Lung (tissue), 11 donors: ENCODE measurements at regions not wholly inside any gene's neighbourhood (a gene's known extent, or its start where the extent isn't known, plus 50 kb on each side); places are given as distances from the start of the nearest gene placed in this dataset.

Experiments used
- ATAC-seq: fragments of 200-7000 bp; cut with Tn5 transposase; one replicate; pipeline ENCODE4 v1.9.1; 2020; ENCODE audit warnings: moderate number of reproducible peaks; ENCODE audit not compliant: insufficient read depth, low FRiP score
- DNase-seq, 3 donors: peaks; one replicate each; pipeline ENCODE4 v3.0.0-alpha.2; 2013 to 2017
- H3K27ac ChIP-seq, 2 donors: one replicate each; pipeline ENCODE4 v1.5.1; 2013; ENCODE audit warnings: mild to moderate bottlenecking in 2 of 2, moderate library complexity in 2 of 2, control low read depth in 1 of 2, inconsistent platforms in 1 of 2, low read depth in 1 of 2, low read length in 1 of 2
- H3K27me3 ChIP-seq, 3 donors: one replicate each; pipeline ENCODE4 v1.5.1; 2013; ENCODE audit warnings: low read length in 2 of 3; ENCODE audit not compliant: control insufficient read depth in 3 of 3, insufficient read depth in 3 of 3
- H3K36me3 ChIP-seq, 4 donors: one replicate each; pipeline ENCODE4 v1.5.1; 2013; ENCODE audit warnings: low read length in 4 of 4, mild to moderate bottlenecking in 1 of 4, moderate library complexity in 1 of 4; ENCODE audit not compliant: control insufficient read depth in 4 of 4, insufficient read depth in 4 of 4
- H3K4me1 ChIP-seq, 5 donors: one replicate each; pipeline ENCODE4 v1.5.1; 2013; ENCODE audit warnings: low read length in 5 of 5, mild to moderate bottlenecking in 2 of 5, moderate library complexity in 1 of 5; ENCODE audit not compliant: control insufficient read depth in 5 of 5, insufficient read depth in 5 of 5
- H3K4me3 ChIP-seq: one replicate; pipeline ENCODE4 v1.5.1; 2013; ENCODE audit warnings: mild to moderate bottlenecking, control low read depth, moderate library complexity
- H3K9ac ChIP-seq, 2 donors: one replicate each; pipeline ENCODE4 v1.5.1; 2013; ENCODE audit warnings: low read length in 2 of 2, control low read depth in 1 of 2; ENCODE audit not compliant: insufficient read depth in 1 of 2
- H3K9me3 ChIP-seq, 4 donors: one replicate each; pipeline ENCODE4 v1.5.1; 2013; ENCODE audit warnings: low read length in 3 of 4, mild to moderate bottlenecking in 1 of 4, moderate library complexity in 1 of 4; ENCODE audit not compliant: control insufficient read depth in 4 of 4, insufficient read depth in 3 of 4
- CTCF ChIP-seq: IDR thresholded peaks from 2 replicates; pipeline ENCODE4 v1.5.1; 2012; ENCODE audit warnings: mild to moderate bottlenecking; ENCODE audit errors: control extremely low read depth, extremely low read depth
- WGBS, 2 donors: extraction: QIAGEN DNeasy Blood & Tissue Kit; methylation state at CpG; one replicate each; pipeline ENCODE4 v1.1.7; 2013; 5-methylcytosine and 5-hydroxymethylcytosine counted together
- donor health status: control.
- donor health status: control.
- donor health status: Bipolar disorder and iron deficiency.
- donor health status: healthy.
- donor health status: DM: yes; HTN: yes; CAD: no.

GRCh38 chr4:96598465-96598864, 758.6 kb downstream of the PDHA2 start:
- ATAC-seq = no peak
- H3K27ac ChIP-seq = no peak overlapping the region
- H3K36me3 ChIP-seq = no peaks in the 10 kb centered on the region
- H3K27me3 ChIP-seq = no peaks in the 10 kb centered on the region
- H3K4me1 ChIP-seq = peaks cover 0 to 6% (median 0%) of the 10 kb centered on the region in 5 donors
- 53 to 68% methylated on average over 6 of the region's 6 CpGs for WGBS, 2 donors
- no peaks in the 10 kb centered on the region for H3K9me3 ChIP-seq
- no peak overlapping the region for H3K4me3 ChIP-seq
- no peak for TF ChIP-seq CTCF
- peak; percentile 30 to 72 (median 54) for DNase-seq
- no peak overlapping the region for H3K9ac ChIP-seq

GRCh38 chr4:96599752-96600151, 759.9 kb downstream of the PDHA2 start:
- Histone ChIP-seq H3K9ac (no peak overlapping the region), H3K4me3 (no peak overlapping the region), H3K27me3 (no peaks in the 10 kb centered on the region), H3K4me1 (peaks cover 0 to 11% (median 0%) of the 10 kb centered on the region in 5 donors), H3K27ac (no peak overlapping the region), H3K9me3 (no peaks in the 10 kb centered on the region), H3K36me3 (no peaks in the 10 kb centered on the region)
- DNase-seq (no peak), ATAC-seq (no peak)
- TF ChIP-seq CTCF = no peak
- WGBS, 2 donors = 81 to 87% methylated on average over 4 of the region's 4 CpGs

GRCh38 chr4:96602661-96603060, 762.8 kb downstream of the PDHA2 start:
- 74 to 90% methylated on average over 3 of the region's 3 CpGs for WGBS, 2 donors
- no peak for TF ChIP-seq CTCF
- DNase-seq = peak in 1 of 3 donors; percentile 8

GRCh38 chr4:96603641-96604040, 763.7 kb downstream of the PDHA2 start:
- WGBS, 2 donors = 38 to 48% methylated on average over 3 of the region's 3 CpGs
- H3K9ac ChIP-seq = no peak overlapping the region
- no peaks in the 10 kb centered on the region for H3K9me3 ChIP-seq
- ATAC-seq (no peak), DNase-seq (peak in 2 of 3 donors; percentile 33 to 55)
- H3K27me3 ChIP-seq = no peaks in the 10 kb centered on the region
- no peak for TF ChIP-seq CTCF
- no peak overlapping the region for H3K4me3 ChIP-seq
- peaks cover 0 to 8% (median 0%) of the 10 kb centered on the region in 5 donors for H3K4me1 ChIP-seq
- no peaks in the 10 kb centered on the region for H3K36me3 ChIP-seq
- no peak overlapping the region for H3K27ac ChIP-seq

More at GRCh38 chr4:96602661-96603060, 762.8 kb downstream of the PDHA2 start:
- H3K36me3 ChIP-seq = no peaks in the 10 kb centered on the region
- no peak for ATAC-seq
- H3K27me3 ChIP-seq = no peaks in the 10 kb centered on the region
- H3K9ac ChIP-seq = no peak overlapping the region
- no peak overlapping the region for H3K27ac ChIP-seq
- H3K4me3 ChIP-seq = no peak overlapping the region
- peaks cover 0 to 11% (median 0%) of the 10 kb centered on the region in 5 donors for H3K4me1 ChIP-seq
- no peaks in the 10 kb centered on the region for H3K9me3 ChIP-seq
